HL-60 (cell line): ENCODE measurements at regions not wholly inside any gene's neighbourhood (a gene's known extent, or its start where the extent isn't known, plus 50 kb on each side); places are given as distances from the start of the nearest gene placed in this dataset.

ENCODE experiments used
- DNase-seq, 2 experiments: peaks; one replicate each; pipeline ENCODE4 v3.0.0-alpha.2; 2010 to 2020; ENCODE audit warnings: low read depth in 1 of 2, low spot score in 1 of 2
- H3K27ac ChIP-seq: fragments of 250-450 bp; sonication (Bioruptor Pico); replicated peaks from 2 replicates; pipeline ENCODE4 v1.5.1; 2020; ENCODE audit warnings: mild to moderate bottlenecking, moderate library complexity
- H3K27me3 ChIP-seq: fragments of 250-450 bp; sonication (Bioruptor Pico); 2 replicates; pipeline ENCODE4 v1.5.1; 2021; ENCODE audit warnings: mild to moderate bottlenecking, moderate library complexity; ENCODE audit not compliant: insufficient read depth, poor library complexity, severe bottlenecking
- H3K4me3 ChIP-seq: replicated peaks from 2 replicates; pipeline ENCODE4 v1.5.1; 2011; ENCODE audit warnings: mild to moderate bottlenecking, control low read depth, low read length; ENCODE audit not compliant: insufficient read depth
- GABPA ChIP-seq: IDR thresholded peaks from 2 replicates; pipeline ENCODE4 v1.6.1; 2012; ENCODE audit warnings: low read depth
- POLR2AphosphoS5 ChIP-seq: IDR thresholded peaks from 2 replicates; pipeline ENCODE4 v1.6.1; 2012; ENCODE audit warnings: low read depth
- SPI1 ChIP-seq: IDR thresholded peaks from 2 replicates; pipeline ENCODE4 v1.6.1; 2012; ENCODE audit warnings: low read depth, mild to moderate bottlenecking, borderline replicate concordance
- TF ChIP-seq, protein P1 (sequence below): IDR thresholded peaks from 2 replicates; pipeline ENCODE4 v1.6.1; 2012; ENCODE audit warnings: low read depth; ENCODE audit not compliant: insufficient replicate concordance
- TF ChIP-seq, protein P2 (sequence below): IDR thresholded peaks from one replicate; pipeline ENCODE4 v1.5.1; 2011; ENCODE audit warnings: low read length, control low read depth, inconsistent platforms; ENCODE audit not compliant: insufficient read depth

DNA sequence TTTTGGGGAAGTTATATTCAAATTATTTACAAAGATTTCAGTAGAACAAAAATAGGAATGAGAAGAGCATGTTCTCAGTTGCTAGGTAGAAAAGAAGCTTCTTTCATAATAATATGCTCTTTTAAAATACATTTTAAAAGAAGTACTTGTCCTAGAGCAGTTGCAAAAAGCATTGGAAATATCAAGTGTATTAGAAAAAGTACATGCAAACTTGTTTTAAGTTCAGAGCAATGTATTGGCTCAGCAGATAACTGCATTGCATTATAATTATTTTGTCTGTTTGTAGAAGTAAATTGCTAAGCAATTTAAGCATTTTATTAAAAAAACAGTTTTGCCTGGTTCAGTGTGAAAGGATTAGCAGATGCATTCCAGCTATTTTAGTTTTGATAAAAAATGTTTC is 806.4 kb downstream of the USP25 start:
- no peak for TF ChIP-seq GABPA
- TF ChIP-seq SPI1 = no peak
- TF ChIP-seq, protein P1, sequence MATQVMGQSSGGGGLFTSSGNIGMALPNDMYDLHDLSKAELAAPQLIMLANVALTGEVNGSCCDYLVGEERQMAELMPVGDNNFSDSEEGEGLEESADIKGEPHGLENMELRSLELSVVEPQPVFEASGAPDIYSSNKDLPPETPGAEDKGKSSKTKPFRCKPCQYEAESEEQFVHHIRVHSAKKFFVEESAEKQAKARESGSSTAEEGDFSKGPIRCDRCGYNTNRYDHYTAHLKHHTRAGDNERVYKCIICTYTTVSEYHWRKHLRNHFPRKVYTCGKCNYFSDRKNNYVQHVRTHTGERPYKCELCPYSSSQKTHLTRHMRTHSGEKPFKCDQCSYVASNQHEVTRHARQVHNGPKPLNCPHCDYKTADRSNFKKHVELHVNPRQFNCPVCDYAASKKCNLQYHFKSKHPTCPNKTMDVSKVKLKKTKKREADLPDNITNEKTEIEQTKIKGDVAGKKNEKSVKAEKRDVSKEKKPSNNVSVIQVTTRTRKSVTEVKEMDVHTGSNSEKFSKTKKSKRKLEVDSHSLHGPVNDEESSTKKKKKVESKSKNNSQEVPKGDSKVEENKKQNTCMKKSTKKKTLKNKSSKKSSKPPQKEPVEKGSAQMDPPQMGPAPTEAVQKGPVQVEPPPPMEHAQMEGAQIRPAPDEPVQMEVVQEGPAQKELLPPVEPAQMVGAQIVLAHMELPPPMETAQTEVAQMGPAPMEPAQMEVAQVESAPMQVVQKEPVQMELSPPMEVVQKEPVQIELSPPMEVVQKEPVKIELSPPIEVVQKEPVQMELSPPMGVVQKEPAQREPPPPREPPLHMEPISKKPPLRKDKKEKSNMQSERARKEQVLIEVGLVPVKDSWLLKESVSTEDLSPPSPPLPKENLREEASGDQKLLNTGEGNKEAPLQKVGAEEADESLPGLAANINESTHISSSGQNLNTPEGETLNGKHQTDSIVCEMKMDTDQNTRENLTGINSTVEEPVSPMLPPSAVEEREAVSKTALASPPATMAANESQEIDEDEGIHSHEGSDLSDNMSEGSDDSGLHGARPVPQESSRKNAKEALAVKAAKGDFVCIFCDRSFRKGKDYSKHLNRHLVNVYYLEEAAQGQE = no peak
- TF ChIP-seq POLR2AphosphoS5 = no peak
- TF ChIP-seq, protein P2, sequence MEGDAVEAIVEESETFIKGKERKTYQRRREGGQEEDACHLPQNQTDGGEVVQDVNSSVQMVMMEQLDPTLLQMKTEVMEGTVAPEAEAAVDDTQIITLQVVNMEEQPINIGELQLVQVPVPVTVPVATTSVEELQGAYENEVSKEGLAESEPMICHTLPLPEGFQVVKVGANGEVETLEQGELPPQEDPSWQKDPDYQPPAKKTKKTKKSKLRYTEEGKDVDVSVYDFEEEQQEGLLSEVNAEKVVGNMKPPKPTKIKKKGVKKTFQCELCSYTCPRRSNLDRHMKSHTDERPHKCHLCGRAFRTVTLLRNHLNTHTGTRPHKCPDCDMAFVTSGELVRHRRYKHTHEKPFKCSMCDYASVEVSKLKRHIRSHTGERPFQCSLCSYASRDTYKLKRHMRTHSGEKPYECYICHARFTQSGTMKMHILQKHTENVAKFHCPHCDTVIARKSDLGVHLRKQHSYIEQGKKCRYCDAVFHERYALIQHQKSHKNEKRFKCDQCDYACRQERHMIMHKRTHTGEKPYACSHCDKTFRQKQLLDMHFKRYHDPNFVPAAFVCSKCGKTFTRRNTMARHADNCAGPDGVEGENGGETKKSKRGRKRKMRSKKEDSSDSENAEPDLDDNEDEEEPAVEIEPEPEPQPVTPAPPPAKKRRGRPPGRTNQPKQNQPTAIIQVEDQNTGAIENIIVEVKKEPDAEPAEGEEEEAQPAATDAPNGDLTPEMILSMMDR = no peak
- DNase-seq = no peak
- no peaks in the 10 kb centered on the region for H3K27me3 ChIP-seq
- H3K4me3 ChIP-seq = no peak overlapping the region
- no peak overlapping the region for H3K27ac ChIP-seq

DNA sequence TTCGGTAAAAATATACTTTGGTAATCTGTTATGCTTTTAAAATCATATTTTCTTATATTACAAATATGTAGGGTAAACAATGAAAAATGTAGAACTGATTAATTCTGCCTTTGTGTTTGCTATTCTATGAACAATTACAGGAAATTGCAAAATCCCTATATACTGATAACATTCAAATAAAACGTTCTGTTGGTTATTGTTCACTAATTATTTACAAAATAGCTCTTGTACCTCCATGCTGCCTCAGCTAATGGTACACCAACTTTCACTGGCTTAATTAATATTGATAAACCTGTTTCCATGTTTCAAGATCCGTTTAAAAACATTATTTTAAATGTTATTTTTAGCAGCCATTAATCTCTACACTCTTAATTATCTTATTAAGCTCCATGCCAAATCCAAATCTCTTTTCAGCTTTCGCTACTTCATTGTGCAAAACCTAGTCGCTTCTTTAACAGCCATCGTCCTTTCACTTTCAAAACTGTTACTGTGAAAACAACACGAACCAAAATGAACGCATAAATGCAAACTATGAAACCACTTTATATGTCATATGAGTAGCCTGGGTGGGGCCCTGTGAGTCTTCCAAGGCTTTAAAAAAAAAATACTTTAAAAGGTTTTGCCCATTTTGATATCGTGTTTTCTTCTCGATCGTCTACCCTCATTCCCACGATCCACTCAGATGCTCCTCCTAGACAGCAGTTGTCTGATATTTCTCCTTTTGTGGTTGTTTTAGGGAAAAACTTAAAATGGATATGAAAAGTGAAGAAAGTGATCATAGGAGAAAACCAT is 807.1 kb downstream of the USP25 start:
- no peak overlapping the region for H3K4me3 ChIP-seq
- H3K27ac ChIP-seq = no peak overlapping the region
- no peak for DNase-seq
- no peaks in the 10 kb centered on the region for H3K27me3 ChIP-seq
- TF ChIP-seq SPI1 (no peak), GABPA (no peak), POLR2AphosphoS5 (no peak)
- TF ChIP-seq, protein P2 = no peak
- TF ChIP-seq, protein P1 = no peak

DNA sequence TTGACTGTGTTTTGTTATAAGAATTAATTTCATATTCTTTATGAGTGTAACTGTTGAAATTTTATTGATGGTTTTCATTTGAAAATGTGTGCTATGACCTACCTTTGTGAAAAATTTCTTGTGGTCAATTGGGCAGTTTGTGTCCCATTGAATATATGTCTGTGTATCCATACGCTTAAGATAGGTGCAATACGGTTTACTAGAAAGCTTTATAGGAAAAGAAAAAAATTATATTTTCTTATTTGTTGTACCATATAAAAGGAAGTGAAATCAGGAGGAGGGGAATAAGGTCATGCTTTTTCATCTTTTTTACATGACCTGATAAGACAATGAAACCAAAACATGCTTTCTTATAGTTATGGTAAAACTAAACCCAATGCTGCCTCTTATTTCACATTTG is 807.7 kb downstream of the USP25 start:
- TF ChIP-seq, protein P2 = no peak
- TF ChIP-seq, protein P1 = no peak
- TF ChIP-seq POLR2AphosphoS5 (no peak), GABPA (no peak), SPI1 (no peak)
- no peak for DNase-seq
- Histone ChIP-seq H3K4me3 (no peak overlapping the region), H3K27ac (no peak overlapping the region), H3K27me3 (no peaks in the 10 kb centered on the region)
